NCI-H774 (cell line): ENCODE measurements at regions not wholly inside any gene's neighbourhood (a gene's known extent, or its start where the extent isn't known, plus 50 kb on each side); places are given as distances from the start of the nearest gene placed in this dataset.
A peak's percentile ranks its signal among the peaks of the same experiment; 100 is the strongest.

ENCODE experiments used
- DNase-seq: peaks from one replicate; lab custom pipeline; 2025; lab: John Stamatoyannopoulos, UW

DNA sequence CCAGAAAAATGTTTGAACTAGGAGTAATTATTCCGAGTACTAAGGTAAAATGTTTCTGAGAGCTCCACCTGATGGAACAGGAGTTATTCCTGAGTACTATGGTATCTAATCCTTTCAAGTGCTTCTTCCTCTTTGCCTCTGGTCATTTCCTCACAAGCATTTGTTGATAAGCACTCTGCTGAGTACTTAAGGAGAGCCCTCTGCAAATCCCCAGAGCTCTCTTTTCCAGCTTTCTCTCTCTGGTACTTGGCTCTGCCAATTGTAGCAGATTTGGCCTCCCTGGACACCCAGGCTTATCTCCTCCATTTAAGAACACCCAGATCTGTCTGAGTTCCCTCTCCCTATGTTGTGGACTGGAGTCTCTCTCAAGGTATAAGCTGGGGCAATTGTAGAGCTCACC is 457.0 kb downstream of the MN1 start:
- no peak for DNase-seq

DNA sequence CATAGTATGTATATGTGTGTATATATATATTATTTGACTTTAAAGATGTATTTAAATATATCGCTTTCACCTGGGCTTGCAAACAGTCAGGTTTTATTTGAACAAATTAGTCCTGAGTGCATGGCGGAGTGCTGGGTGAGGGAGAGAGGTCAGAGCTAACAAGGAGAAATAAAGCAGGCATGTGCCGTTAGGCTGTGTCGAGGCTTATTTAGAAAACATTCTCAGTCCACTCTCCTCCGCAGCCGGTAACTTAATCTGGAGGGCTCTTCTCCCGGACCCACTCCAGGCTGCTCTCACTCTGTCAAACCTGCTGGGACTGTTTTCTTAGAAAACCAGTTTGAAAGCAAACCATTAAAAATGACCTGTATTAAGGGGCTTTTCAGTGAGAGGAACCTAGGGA is 455.9 kb downstream of the MN1 start:
- DNase-seq: no peak

DNA sequence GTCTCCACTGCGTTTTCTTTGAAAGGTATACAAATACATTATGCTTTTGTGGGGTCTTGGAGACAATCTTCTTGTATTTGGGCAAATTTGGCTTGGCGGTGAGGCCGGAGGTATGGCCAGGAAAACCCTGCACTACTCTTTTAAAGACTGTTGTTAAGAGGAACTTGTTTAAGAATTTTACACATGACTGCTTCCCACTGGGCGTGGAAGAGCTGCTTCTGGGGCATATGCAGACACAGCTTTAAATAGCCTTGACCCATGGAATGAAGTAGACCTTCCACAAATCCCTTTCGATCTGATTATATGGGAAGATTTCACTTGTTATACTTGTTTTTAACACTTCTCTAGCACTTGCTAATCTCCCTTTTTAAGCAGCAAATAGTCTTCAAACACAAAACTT is 453.6 kb downstream of the MN1 start:
- DNase-seq: no peak

DNA sequence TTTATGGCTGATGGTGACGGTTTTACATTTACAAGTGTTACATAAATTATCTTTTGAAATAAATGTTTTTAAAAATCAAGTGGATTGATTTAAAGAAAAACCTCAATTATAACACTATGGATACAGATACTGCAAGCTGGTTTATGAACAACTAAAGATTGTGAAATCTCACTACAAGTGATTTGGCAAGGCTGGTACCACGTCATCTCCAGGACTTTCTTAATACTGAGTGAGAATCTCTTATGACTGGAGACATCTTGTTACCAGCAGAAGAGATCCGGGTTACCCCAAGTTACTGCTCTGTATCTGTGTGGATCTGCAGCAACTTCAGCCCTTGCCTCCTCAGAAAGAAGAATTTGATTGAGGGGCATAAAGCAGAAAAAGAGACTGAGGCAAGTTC is 452.9 kb downstream of the MN1 start:
- DNase-seq: no peak

DNA sequence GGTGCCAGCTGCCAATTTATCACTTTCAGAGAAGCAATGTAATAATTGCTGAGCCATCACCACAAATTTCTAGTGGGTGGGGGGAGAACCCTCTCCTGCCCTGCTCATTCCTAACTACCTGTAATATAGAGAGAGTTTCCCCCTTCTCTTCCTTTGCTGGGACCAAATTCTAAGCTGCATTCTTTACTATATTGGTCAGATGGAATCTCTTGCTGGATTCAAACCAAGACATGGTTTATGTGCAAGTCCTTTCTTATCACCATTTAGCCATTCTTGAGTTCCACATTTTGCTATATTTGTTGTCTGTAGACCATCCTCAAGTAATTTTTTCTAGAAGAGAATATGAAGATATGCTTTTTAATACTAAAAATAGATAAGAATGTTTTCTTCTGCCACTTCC is 452.1 kb downstream of the MN1 start:
- no peak for DNase-seq

DNA sequence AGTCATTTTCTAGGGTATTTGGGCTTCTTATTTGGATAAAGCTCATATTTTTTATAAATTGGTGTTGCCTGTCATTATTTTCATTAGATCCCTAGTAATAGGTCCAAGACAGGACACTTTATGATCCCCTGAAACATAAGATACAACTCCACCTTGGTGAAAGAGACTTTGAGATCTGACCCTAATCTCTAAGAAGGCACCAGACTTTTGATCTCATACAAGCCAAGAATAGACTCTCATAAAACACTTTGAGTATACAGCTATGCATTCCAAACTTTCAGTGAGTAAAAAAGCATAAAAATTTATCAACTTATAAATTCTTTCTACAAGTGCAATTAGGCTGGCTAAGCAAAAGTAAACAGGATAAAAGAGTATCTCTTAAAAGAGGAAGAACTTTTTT is 451.2 kb downstream of the MN1 start:
- no peak for DNase-seq

DNA sequence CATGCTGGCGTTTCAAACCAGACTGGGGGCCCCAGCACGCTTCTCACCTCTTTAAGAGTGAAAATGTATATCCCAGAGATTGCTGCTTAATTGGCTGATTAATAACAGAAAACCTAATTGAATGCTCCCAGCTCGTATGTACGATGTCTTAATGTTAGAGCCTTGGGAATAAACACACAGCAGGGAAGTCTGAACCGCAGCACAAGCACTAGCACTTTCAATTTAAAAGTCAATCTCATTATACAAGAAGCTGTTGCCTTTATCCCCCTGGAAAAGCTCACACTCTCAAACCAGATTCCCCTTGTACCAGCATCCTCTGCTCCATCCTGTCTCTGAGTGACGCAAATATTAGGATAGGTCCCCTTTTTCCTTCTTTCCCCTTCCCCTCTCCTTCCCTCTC is 449.1 kb downstream of the MN1 start:
- no peak for DNase-seq

DNA sequence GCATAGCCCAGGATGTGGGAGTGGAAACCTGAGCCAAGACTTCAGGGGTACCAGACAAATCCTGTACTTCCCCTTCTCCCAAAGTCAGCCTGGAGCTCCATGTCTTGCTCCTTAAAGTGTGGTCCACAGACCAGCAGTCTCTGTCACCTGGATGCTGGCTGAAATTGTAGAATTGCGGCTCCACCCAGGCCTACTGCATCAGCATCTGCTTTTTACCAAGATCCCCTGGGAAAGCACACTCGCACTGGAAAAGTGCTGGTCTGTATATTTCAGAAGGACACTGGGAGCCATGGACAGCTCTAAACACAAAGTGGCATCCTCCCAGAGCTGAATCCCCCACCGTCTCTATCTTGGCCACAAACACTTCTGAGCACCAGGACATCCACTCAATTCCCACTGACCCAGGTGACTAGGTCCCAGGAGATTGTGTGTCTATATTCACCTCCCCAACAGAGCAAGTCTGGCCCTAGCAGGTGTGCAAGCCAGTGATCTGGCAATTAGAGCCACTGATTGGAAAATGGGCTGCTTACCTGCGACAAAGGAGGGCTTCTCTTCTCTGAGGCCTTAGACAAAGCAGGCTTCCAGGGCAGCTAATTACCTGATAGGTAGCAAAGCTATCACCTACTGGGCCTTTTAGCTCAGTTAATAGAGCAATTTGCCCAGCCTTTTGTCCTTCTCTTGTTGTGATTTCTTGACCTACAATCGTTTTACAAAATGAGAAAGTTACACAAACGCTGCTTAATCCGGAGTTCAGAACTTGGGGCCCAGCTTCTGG is 443.3 kb downstream of the MN1 start:
- DNase-seq: no peak

DNA sequence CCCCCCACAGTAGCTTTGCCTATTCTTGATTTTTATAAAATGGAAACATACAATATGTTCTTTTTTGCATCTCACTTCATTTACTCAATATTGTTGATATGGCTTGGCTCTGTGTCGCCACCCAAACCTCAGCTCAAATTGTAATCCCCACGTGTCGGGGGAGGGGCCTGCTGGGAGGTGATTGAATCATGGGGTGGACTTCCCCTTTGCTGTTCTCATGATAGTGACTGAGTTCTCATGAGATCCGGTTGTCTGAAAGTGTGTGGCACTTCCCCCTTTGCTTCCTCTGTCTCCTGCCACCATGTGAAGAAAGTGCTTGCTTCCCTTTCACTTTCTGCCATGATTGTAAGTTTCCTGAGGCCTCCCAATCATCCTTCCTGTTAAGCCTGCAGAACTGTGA is 431.3 kb downstream of the MN1 start:
- no peak for DNase-seq

DNA sequence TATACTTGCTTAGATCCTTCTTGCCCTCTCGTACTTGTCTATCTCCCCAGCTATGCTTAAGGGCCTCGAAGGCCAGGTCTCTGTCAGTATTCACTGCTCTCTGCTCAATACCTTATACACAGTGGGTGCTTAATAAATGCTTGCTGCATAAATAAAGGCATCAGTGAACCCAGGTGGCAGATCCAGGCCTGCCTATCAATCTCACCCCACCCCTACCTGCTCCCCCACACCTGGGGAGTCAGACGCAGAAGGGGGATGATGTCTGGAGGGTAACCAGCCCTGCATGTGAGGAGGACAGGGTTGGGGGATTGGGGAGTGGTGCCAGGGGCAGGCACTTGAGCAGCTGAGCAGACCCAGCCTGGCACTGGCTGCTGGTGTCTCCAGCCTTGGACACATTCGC is 430.6 kb downstream of the MN1 start:
- DNase-seq: no peak

DNA sequence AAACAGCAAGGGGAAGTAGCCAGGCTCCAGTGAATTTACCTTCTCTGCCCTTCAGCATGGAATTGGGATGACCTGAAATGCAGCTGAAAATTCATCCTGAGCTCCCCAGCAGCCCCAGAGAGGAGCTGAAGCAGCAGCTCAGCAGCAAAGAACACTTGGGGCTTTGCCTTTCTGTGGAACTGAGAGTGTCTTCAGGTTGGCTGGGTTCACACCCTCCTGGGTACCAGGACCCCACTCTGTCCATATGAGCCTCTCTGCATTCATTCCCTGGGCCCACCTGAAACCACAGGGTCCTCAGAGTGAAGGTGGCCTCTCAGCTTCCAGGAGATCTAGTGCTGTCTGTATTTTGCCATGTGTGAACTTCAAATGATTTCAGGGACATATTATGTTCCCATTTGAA is 429.2 kb downstream of the MN1 start:
- no peak for DNase-seq

DNA sequence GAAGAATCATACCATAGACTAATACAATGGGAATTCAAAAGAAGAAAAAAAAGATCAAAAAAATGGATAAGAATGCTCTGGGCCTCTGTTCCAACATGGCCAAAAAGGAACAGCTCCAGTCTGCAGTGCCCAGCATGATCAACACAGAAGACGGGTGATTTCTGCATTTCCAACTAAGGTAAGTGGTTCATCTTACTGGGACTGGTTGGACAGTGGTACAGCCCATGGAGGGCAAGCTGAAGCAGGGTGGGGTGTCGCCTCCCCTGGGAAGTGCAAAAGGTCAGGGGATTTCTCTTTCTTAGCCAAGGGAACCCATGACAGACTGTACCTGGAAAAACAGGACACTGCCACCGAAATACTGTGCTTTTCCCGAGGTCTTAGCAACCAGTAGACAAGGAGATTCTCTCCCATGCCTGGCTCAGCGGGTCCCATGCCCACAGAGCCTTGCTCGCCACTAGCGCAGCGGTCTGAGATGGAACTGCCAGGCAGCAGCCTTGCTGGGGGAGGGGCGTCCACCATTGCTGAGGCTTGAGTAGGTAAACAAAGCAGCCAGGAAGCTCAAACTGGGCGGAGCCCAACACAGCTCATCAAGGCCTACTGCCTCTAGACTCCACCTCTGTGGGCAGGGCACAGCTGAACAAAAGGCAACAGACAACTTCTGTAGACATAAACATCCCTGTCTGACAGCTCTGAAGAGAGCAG is 428.4 kb downstream of the MN1 start:
- peak; percentile 76 for DNase-seq

DNA sequence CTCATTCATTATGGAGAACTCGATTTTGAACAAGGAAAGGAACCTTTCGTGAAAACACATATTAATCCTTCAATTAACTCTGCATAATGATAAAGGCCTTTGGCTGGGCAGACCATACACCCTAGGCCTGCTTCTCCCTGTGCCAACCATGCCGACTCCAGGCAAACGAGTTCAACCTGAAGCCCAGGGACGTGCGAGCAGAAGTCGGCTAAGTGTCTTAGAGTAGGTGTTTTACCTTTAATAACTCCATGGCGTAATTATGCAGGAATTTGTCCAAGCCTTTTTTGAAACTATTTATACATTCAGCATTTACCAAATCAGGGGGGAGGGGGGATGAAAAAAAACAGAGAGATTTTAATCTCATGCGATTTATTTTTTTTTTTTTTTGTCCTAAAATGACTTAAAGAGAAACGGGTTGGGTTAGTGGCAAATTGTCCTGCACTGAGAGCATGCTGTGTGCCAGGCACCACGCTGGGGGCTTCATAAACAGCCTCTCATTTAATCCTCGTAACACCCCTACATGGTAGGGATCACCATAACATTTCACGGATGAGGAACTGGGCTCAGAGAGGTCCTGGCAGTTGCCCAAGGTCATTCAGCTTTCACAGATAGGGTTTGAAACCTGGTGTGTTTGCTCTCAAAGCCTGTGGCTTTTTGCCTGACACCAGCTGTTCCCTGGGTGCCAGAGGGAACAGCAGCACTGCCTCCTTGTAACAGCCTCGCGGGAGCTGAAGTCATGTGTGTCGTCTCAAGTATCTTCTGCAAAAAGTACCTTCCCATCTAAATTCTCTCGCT is 423.9 kb downstream of the MN1 start:
- peak; percentile 29 for DNase-seq

DNA sequence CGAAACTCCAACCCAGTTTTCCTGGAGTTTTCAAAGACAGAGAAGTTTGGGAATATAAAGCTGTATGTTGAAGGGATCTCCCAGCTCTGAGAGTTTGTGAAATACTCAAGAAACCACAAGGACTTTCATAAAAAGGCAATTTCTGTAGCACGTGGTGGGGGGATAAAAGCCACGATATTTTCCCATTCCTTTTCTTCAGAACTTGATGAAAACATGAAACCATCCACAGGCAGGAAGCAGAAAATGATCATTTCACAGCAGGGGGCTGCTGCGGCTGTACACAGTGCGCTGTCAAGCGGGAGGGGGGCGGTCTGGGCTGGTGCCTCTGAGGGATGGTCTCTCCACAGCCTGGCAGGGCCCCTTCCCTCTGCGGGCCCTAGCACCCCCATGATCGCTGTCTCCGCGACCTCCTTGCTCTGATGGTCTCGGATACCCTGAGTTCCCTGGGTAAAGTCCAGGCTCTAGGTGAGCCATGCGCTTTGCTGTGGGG is 423.2 kb downstream of the MN1 start:
- no peak for DNase-seq

DNA sequence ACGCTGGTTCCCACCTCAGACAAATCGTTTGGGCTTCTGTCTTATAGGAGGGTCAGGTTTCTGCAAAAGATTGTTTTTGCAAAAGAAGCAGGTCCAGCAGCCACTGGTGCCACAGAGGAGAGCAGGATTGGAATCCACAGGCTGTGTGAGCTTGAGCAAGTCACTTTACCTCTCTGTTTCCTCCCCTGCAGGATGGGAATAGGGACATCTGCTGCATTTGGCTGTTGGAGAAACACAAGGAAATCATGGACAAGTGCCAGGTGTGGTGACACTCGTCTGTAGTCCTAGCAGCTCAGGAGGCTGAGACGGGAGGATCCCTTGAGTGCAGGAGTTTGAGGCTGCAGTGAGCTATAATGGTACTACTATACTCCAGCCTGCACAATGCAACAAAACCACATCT is 422.6 kb downstream of the MN1 start:
- no peak for DNase-seq

DNA sequence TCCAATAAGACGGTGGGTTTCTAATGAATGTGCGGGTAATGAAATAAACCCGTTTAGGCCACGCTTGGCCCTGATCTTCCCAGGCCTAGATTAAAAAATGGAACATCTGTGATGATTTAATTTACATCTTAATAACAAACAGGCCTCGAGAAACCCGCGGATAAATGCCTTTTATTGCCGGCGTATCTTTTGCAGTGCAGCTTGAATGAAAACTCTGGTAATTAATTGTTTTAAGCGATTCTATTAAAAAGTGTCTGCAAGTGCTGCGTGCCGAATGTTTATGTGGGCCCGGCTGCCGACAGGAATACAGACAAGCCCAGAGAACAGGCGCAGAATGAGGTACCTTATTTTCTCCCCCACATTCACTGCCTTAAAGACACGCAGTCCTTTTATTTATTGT is 420.7 kb downstream of the MN1 start:
- no peak for DNase-seq

DNA sequence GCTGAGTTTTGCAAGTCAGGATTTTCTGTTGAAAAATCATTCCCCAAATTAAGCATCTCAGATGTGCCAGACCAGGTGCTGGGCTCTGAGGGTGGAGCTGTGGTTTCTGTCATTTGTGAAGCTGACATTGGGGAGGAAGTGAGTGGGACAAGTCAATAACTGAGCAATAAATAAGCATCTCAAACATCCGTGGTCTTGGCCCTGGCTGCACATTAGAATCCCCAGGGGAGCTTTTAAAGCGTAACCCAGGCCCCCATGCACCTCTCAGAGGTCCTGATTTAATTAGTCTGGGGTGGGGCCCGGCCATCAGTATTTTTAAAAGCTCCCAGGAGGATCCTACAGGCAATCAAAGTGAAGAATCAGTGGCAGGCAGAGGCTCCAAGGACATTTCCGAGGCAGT is 420.0 kb downstream of the MN1 start:
- no peak for DNase-seq

DNA sequence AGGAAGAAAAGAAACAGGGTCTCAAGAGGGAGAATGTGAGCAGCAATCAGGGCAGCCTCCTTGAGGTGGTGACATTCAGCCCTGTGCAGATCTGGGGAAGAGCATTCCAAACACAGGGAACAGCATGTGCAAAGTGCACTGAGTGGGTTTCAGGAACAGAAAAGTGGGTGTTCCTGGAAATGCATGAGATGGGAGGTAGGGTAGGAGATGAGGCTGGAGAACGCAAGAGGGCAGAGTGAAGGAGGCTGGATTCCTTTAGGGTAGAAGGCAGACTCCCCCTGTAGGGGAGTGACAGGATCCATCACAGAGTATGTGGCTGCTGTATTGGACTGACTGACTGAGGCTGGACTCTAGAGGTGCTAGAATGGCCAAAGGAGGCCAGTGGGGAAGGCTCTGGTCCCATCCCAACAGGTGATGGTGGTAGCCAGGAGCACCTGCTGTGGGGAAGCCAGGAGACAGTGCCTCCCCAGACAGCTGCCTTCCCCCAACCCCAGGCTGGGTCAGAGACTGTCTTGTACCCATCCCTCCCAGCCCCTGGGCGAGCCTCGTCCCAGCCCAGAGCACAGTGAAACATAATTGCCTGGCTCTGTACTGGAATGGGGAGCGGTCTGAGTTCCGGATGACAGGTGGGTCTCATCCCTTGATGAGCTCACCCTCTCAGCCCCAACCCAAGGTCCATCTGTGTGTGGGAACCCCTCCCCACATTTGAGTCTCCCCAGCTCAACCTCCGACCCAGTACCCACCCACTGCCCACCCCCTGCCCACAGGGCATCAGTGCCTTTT is 419.4 kb downstream of the MN1 start:
- DNase-seq: no peak

DNA sequence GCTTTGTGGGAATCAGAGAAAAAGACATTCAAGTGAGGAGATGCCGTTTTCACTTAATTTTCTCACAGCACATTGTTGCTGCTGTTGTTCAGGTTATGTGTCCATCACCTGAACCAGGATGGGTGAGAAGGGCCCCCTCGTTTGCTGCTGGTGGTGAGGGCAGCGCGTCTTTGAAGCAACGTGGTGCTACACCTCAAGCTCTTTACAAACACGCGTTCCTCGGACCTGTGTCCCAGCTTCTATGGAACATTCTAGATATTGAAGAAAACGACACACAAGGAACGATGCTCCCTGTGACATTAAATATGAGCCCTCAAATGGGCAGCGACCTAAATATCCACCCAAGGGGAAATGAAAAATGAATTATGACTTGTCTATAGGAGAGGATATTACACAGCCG is 418.6 kb downstream of the MN1 start:
- DNase-seq: no peak

DNA sequence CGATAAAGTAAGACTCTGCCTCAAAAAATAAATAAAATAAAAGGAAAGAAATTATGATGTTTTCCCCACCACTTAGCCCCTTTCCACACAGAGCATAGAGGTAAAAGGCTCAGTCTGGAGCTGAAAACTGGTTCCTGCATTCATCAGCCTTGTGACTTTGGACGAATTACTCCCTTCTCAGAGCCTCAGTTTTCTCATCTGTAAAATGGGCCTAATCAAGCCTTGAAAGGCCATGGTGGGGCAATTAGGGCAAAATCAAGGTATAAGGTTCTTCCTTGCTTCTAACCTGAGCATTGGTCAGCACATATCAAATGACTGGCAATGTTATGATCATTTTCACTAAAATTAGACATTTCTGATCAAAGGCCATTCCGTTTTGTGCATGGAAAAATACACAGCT is 417.7 kb downstream of the MN1 start:
- DNase-seq: no peak

DNA sequence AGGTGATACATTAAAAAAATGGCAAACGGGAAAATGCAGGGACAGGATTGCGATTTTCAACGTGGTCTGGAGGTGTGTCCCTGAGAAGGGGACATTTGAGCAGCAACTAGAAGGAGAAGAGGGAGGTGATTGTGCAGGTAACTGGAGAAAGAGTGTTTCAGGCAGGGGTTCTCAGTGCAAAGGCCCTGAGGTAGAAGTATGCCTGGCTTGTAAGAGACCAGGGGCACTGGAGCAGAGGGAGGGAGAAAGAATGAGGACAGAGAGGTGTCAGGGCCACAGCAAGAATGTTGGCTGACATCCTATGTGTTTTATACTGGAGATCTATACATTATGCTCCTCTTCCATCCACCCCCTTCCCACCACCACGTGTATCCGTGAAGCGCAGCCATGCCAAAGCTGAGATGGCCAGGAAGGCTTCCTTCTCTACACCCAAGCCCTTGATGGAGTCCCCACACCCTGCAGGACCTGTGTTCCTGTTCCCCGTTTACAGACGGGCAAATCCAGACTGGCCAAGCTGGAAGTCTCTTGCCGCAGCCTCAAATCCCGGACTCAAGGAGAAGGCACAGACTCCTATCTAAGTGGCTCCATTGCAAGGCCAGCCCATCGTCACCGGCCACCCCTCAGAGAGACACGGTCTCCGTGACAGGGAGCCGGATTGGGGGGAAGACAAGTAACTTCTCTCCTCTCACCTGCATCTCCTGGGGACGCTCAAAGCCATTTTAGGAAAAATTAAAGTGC is 416.1 kb downstream of the MN1 start:
- no peak for DNase-seq
